Germinal center (tissue), 1 donor: ENCODE measurements at regions not wholly inside any gene's neighbourhood (a gene's known extent, or its start where the extent isn't known, plus 50 kb on each side); places are given as distances from the start of the nearest gene placed in this dataset.
A peak's percentile ranks its signal among the peaks of the same experiment; 100 is the strongest.

Source experiments
- DNase-seq: peaks from one replicate; pipeline ENCODE4 v3.0.0; 2012; ENCODE audit warnings: mixed read lengths, low spot score

GRCh38 chr6:12221856-12222255 lies 68.3 kb upstream of the EDN1 start:
- DNase-seq: no peak

GRCh38 chr6:12222405-12223366 lies 67.5 kb upstream of the EDN1 start:
- no peak for DNase-seq

- no peak for DNase-seq
Observed at GRCh38 chr6:12223383-12223782, 66.8 kb upstream of the EDN1 start.

- DNase-seq: no peak
Observed at GRCh38 chr6:12224251-12224650, 65.9 kb upstream of the EDN1 start.

GRCh38 chr6:12228447-12229146 lies 61.6 kb upstream of the EDN1 start:
- no peak for DNase-seq

GRCh38 chr6:12229332-12229731 lies 60.8 kb upstream of the EDN1 start:
- no peak for DNase-seq

- no peak for DNase-seq
Observed at GRCh38 chr6:12230523-12230922, 59.6 kb upstream of the EDN1 start.

- DNase-seq: no peak
Observed at GRCh38 chr6:12232339-12232738, 57.8 kb upstream of the EDN1 start.

- no peak for DNase-seq
Observed at GRCh38 chr6:12232821-12233220, 57.3 kb upstream of the EDN1 start.

- peak; percentile 39 for DNase-seq
Observed at GRCh38 chr6:12233693-12234571, 56.2 kb upstream of the EDN1 start.

GRCh38 chr6:12235341-12235740 lies 54.8 kb upstream of the EDN1 start:
- DNase-seq: no peak

GRCh38 chr6:12238219-12238618 lies 51.9 kb upstream of the EDN1 start:
- DNase-seq: no peak
